GM12878 (cell line): ENCODE measurements at regions not wholly inside any gene's neighbourhood (a gene's known extent, or its start where the extent isn't known, plus 50 kb on each side); places are given as distances from the start of the nearest gene placed in this dataset.

Experiments used
- CHD4 ChIP-seq: fragments of 200-600 bp; sonication (generic); IDR thresholded peaks from 2 replicates; pipeline ENCODE4 v1.6.1; 2016; ENCODE audit warnings: mild to moderate bottlenecking
- DPF2 ChIP-seq: fragments of 450-650 bp; IDR thresholded peaks from 2 replicates; pipeline ENCODE4 v1.6.1; 2017; ENCODE audit warnings: mild to moderate bottlenecking
- EP300 ChIP-seq, 2 experiments: fragments of 150-350 bp in 1 of 2; IDR thresholded peaks; 2 replicates each; pipeline ENCODE4 v1.6.1; 2011 to 2012; ENCODE audit warnings: low read depth in 2 of 2, low read length in 2 of 2, borderline replicate concordance in 1 of 2, improper control_type of control experiment in 1 of 2, inconsistent platforms in 1 of 2; ENCODE audit not compliant: control insufficient read depth in 1 of 2
- EZH2 ChIP-seq: IDR thresholded peaks from 2 replicates; pipeline ENCODE4 v1.6.1; 2012; ENCODE audit warnings: low read depth, mild to moderate bottlenecking, control low read depth, inconsistent platforms, low read length, borderline replicate concordance; ENCODE audit not compliant: control insufficient read depth
- MXI1 ChIP-seq: fragments of 150-350 bp; IDR thresholded peaks from 2 replicates; pipeline ENCODE4 v1.6.1; 2011; ENCODE audit warnings: low read depth, mild to moderate bottlenecking, inconsistent platforms, low read length, improper control_type of control experiment
- NR2F1 ChIP-seq: fragments of 450-650 bp; conservative IDR thresholded peaks from 2 replicates; pipeline ENCODE4 v1.6.1; 2017; ENCODE audit warnings: mild to moderate bottlenecking
- POU2F2 ChIP-seq: IDR thresholded peaks from 3 replicates; pipeline ENCODE4 v1.6.1; 2011; ENCODE audit warnings: low read depth, mild to moderate bottlenecking, low read length, borderline replicate concordance
- TAF1 ChIP-seq: IDR thresholded peaks from 2 replicates; pipeline ENCODE4 v1.6.1; 2011; ENCODE audit warnings: mild to moderate bottlenecking, low read depth, low read length, borderline replicate concordance
- TF ChIP-seq, protein P1 (sequence below), 3 experiments: IDR thresholded peaks in 2 of 3; conservative IDR thresholded peaks in 1 of 3; 2 replicates each; pipeline ENCODE4 v1.5.1; 2011; ENCODE audit warnings: low read depth in 3 of 3, low read length in 3 of 3, mild to moderate bottlenecking in 3 of 3, control low read depth in 2 of 3, moderate library complexity in 2 of 3, inconsistent platforms in 1 of 3, mixed read lengths in 1 of 3; ENCODE audit not compliant: control insufficient read depth in 2 of 3, insufficient read depth in 1 of 3; ENCODE audit errors: extremely low read depth in 1 of 3
- TF ChIP-seq, protein P2 (sequence below): IDR thresholded peaks from 2 replicates; pipeline ENCODE4 v1.6.1; 2011; ENCODE audit warnings: low read depth, low read length, improper control_type of control experiment, borderline replicate concordance
- TF ChIP-seq, protein P3 (sequence below): IDR thresholded peaks from 2 replicates; pipeline ENCODE4 v1.6.1; 2011; ENCODE audit warnings: borderline replicate concordance, low read depth, mild to moderate bottlenecking, moderate library complexity, mixed read lengths, low read length; ENCODE audit not compliant: insufficient read depth; ENCODE audit errors: extremely low read length
- TF ChIP-seq, protein P4 (sequence below): IDR thresholded peaks from 2 replicates; pipeline ENCODE4 v1.6.1; 2012; ENCODE audit warnings: low read depth, low read length, improper control_type of control experiment

DNA sequence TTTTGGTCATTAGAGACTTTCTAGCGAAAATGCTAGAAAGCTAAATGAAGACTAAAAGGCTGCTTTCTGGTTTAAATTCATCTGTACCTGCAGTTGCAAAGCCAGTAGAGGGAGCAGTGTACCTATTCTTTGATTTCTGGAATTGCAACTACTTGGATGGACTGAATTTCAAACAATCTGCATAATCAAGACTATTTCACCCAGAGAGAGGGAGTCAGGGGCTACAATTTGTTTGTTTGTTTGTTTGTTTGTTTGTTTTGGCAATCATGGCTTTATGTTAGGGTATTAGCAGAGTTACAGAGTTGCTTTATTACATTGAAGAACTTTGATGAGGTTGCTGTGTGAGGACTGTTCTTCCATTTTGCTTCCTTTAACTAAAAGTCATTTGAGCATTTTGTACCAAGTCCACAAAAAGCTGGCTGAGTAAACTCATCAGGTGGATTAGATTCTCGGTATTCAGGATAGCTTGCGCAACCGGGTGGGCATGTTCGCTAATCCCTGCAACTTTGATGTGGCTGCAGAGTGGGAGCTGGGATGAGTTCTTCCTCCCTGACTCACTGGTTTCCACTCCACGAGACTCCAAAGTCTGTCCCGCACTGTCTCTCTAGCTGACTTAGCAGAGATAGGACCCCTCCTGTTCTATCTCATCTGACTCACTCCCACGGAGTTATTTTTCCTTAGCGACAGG is 80.0 kb upstream of the TUT7 start:
- TF ChIP-seq EZH2 (no peak), CHD4 (no peak), MXI1 (no peak), DPF2 (no peak), POU2F2 (no peak), EP300 (IDR thresholded peaks at IDR 0.05; ENCODE audit: borderline replicate concordance in 1 of 2, control insufficient read depth in 1 of 2, low read depth in 2 of 2, low read length in 2 of 2) (no peak), TAF1 (no peak), NR2F1 (no peak)
- TF ChIP-seq, protein P1, sequence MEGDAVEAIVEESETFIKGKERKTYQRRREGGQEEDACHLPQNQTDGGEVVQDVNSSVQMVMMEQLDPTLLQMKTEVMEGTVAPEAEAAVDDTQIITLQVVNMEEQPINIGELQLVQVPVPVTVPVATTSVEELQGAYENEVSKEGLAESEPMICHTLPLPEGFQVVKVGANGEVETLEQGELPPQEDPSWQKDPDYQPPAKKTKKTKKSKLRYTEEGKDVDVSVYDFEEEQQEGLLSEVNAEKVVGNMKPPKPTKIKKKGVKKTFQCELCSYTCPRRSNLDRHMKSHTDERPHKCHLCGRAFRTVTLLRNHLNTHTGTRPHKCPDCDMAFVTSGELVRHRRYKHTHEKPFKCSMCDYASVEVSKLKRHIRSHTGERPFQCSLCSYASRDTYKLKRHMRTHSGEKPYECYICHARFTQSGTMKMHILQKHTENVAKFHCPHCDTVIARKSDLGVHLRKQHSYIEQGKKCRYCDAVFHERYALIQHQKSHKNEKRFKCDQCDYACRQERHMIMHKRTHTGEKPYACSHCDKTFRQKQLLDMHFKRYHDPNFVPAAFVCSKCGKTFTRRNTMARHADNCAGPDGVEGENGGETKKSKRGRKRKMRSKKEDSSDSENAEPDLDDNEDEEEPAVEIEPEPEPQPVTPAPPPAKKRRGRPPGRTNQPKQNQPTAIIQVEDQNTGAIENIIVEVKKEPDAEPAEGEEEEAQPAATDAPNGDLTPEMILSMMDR (IDR thresholded peaks at IDR 0.05 in 2 of 3, conservative IDR thresholded peaks at IDR 0.05 in 1 of 3; ENCODE audit: control insufficient read depth in 2 of 3, extremely low read depth in 1 of 3, insufficient read depth in 1 of 3, low read depth in 3 of 3, low read length in 3 of 3) = peak; percentile 57 to 79 (median 68)
- TF ChIP-seq, protein P2, sequence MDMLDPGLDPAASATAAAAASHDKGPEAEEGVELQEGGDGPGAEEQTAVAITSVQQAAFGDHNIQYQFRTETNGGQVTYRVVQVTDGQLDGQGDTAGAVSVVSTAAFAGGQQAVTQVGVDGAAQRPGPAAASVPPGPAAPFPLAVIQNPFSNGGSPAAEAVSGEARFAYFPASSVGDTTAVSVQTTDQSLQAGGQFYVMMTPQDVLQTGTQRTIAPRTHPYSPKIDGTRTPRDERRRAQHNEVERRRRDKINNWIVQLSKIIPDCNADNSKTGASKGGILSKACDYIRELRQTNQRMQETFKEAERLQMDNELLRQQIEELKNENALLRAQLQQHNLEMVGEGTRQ = no peak
- TF ChIP-seq, protein P3, sequence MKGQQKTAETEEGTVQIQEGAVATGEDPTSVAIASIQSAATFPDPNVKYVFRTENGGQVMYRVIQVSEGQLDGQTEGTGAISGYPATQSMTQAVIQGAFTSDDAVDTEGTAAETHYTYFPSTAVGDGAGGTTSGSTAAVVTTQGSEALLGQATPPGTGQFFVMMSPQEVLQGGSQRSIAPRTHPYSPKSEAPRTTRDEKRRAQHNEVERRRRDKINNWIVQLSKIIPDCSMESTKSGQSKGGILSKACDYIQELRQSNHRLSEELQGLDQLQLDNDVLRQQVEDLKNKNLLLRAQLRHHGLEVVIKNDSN = no peak
- TF ChIP-seq, protein P4, sequence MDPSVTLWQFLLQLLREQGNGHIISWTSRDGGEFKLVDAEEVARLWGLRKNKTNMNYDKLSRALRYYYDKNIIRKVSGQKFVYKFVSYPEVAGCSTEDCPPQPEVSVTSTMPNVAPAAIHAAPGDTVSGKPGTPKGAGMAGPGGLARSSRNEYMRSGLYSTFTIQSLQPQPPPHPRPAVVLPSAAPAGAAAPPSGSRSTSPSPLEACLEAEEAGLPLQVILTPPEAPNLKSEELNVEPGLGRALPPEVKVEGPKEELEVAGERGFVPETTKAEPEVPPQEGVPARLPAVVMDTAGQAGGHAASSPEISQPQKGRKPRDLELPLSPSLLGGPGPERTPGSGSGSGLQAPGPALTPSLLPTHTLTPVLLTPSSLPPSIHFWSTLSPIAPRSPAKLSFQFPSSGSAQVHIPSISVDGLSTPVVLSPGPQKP = no peak
